Fibroblast of lung (primary cell): ENCODE measurements at regions not wholly inside any gene's neighbourhood (a gene's known extent, or its start where the extent isn't known, plus 50 kb on each side); places are given as distances from the start of the nearest gene placed in this dataset.

Experiments
- DNase-seq, 2 donors: peaks; one replicate each; pipeline versions ENCODE4 v3.0.0 to v3.0.0-alpha.2; 2010; ENCODE audit warnings: low read depth in 2 of 2
- H2AFZ ChIP-seq: 2 replicates; pipeline ENCODE4 v1.5.1; 2012; ENCODE audit warnings: low read length, control low read depth, inconsistent platforms
- H3K27ac ChIP-seq: 2 replicates; pipeline ENCODE4 v1.5.1; 2011; ENCODE audit warnings: low read length, control low read depth; ENCODE audit not compliant: insufficient read depth
- H3K27me3 ChIP-seq: 2 replicates; pipeline ENCODE4 v1.5.1; 2011; ENCODE audit warnings: mild to moderate bottlenecking, low read length; ENCODE audit not compliant: control insufficient read depth, insufficient read depth
- H3K36me3 ChIP-seq: 2 replicates; pipeline ENCODE4 v1.5.1; 2011; ENCODE audit warnings: low read length; ENCODE audit not compliant: control insufficient read depth, insufficient read depth
- H3K4me1 ChIP-seq: 2 replicates; pipeline ENCODE4 v1.5.1; 2011; ENCODE audit warnings: low read length; ENCODE audit not compliant: control insufficient read depth, insufficient read depth; ENCODE audit errors: extremely low read depth
- H3K4me2 ChIP-seq: 2 replicates; pipeline ENCODE4 v1.5.1; 2011; ENCODE audit warnings: low read length, control low read depth; ENCODE audit not compliant: insufficient read depth; ENCODE audit errors: extremely low read depth
- H3K4me3 ChIP-seq, 4 experiments: fragments of 200-600 bp in 1 of 4; sonication (generic) in 1 of 4; replicated peaks in 1 of 4; 2 replicates each; pipeline ENCODE4 v1.5.1; 2011 to 2016; ENCODE audit warnings: low read length in 4 of 4, low read depth in 3 of 4, mild to moderate bottlenecking in 3 of 4, control low read depth in 2 of 4, inconsistent platforms in 1 of 4, mixed read lengths in 1 of 4; ENCODE audit not compliant: insufficient read depth in 1 of 4; ENCODE audit errors: control extremely low read depth in 1 of 4
- H3K79me2 ChIP-seq: 2 replicates; pipeline ENCODE4 v1.5.1; 2012; ENCODE audit warnings: mild to moderate bottlenecking, low read length, inconsistent platforms; ENCODE audit not compliant: control insufficient read depth, insufficient read depth
- H3K9ac ChIP-seq: 2 replicates; pipeline ENCODE4 v1.5.1; 2011; ENCODE audit warnings: mild to moderate bottlenecking, low read length, control low read depth; ENCODE audit not compliant: insufficient read depth
- H3K9me3 ChIP-seq: 2 replicates; pipeline ENCODE4 v1.5.1; 2012; ENCODE audit warnings: low read depth, low read length; ENCODE audit not compliant: control insufficient read depth, insufficient read depth
- H4K20me1 ChIP-seq: 2 replicates; pipeline ENCODE4 v1.5.1; 2011; ENCODE audit warnings: low read length; ENCODE audit not compliant: control insufficient read depth, insufficient read depth; ENCODE audit errors: extremely low read depth
- CTCF ChIP-seq, 2 donors: IDR thresholded peaks in 1 of 2; conservative IDR thresholded peaks in 1 of 2; 1 replicate in 1 of 2; 2 replicates in 1 of 2; pipeline ENCODE4 v1.5.1; 2011 to 2012; ENCODE audit warnings: low read length in 2 of 2, control low read depth in 1 of 2, inconsistent platforms in 1 of 2, low read depth in 1 of 2, mild to moderate bottlenecking in 1 of 2
- EZH2 ChIP-seq: IDR thresholded peaks from 2 replicates; pipeline ENCODE4 v1.5.1; 2012; ENCODE audit warnings: low read length, control low read depth, mild to moderate bottlenecking; ENCODE audit errors: missing control alignments

GRCh38 chr11:79508461-79508860 lies 67.6 kb upstream of the TENM4 start:
- Histone ChIP-seq H3K4me3 (no peak overlapping the region), H3K9ac (no peak overlapping the region), H3K4me2 (no peak overlapping the region), H3K4me1 (no peaks in the 10 kb centered on the region), H4K20me1 (no peaks in the 10 kb centered on the region), H3K36me3 (no peaks in the 10 kb centered on the region), H2AFZ (no peak overlapping the region), H3K9me3 (no peaks in the 10 kb centered on the region), H3K27me3 (peaks cover 2% of the 10 kb centered on the region), H3K27ac (no peak overlapping the region), H3K79me2 (no peaks in the 10 kb centered on the region)
- no peak for DNase-seq
- TF ChIP-seq CTCF (conservative IDR thresholded peaks at IDR 0.05 in 1 of 2, IDR thresholded peaks at IDR 0.05 in 1 of 2; ENCODE audit: low read depth in 1 of 2, low read length in 2 of 2) (no peak), EZH2 (no peak)

GRCh38 chr11:79507706-79508105 lies 66.9 kb upstream of the TENM4 start:
- Histone ChIP-seq H2AFZ (no peak overlapping the region), H3K27ac (no peak overlapping the region), H3K36me3 (no peaks in the 10 kb centered on the region), H3K4me2 (no peak overlapping the region), H3K79me2 (no peaks in the 10 kb centered on the region), H3K27me3 (peaks cover 2% of the 10 kb centered on the region), H3K4me1 (no peaks in the 10 kb centered on the region), H3K4me3 (no peak overlapping the region), H3K9me3 (no peaks in the 10 kb centered on the region), H3K9ac (no peak overlapping the region), H4K20me1 (no peaks in the 10 kb centered on the region)
- TF ChIP-seq CTCF (conservative IDR thresholded peaks at IDR 0.05 in 1 of 2, IDR thresholded peaks at IDR 0.05 in 1 of 2; ENCODE audit: low read depth in 1 of 2, low read length in 2 of 2) = no peak
- TF ChIP-seq EZH2 = no peak
- DNase-seq = no peak

GRCh38 chr11:79506734-79507344 lies 66.0 kb upstream of the TENM4 start:
- no peak overlapping the region for H3K27ac ChIP-seq
- no peak overlapping the region for H3K4me2 ChIP-seq

More at GRCh38 chr11:79506734-79507344, 66.0 kb upstream of the TENM4 start:
- TF ChIP-seq CTCF (conservative IDR thresholded peaks at IDR 0.05 in 1 of 2, IDR thresholded peaks at IDR 0.05 in 1 of 2; ENCODE audit: low read depth in 1 of 2, low read length in 2 of 2) = no peak
- Histone ChIP-seq H2AFZ (no peak overlapping the region), H4K20me1 (no peaks in the 10 kb centered on the region), H3K4me3 (no peak overlapping the region), H3K9ac (no peak overlapping the region), H3K36me3 (no peaks in the 10 kb centered on the region), H3K9me3 (no peaks in the 10 kb centered on the region), H3K79me2 (no peaks in the 10 kb centered on the region), H3K27me3 (peaks cover 2% of the 10 kb centered on the region), H3K4me1 (no peaks in the 10 kb centered on the region)
- no peak for DNase-seq
